BJ (cell line): ENCODE measurements at regions not wholly inside any gene's neighbourhood (a gene's known extent, or its start where the extent isn't known, plus 50 kb on each side); places are given as distances from the start of the nearest gene placed in this dataset.

Experiments
- CTCF ChIA-PET: fragments of 350-600 bp; formaldehyde crosslinking; extraction: SDS; loops from one replicate; lab custom pipeline; 2021; ENCODE audit warnings: antibody characterized with exemption, inconsistent platforms; lab: Yijun Ruan, JAX
- POLR2A ChIA-PET: fragments of 300-600 bp; sonication (Branson Sonifier 250); formaldehyde crosslinking; extraction: SDS; loops from one replicate; lab custom pipeline; 2021; ENCODE audit warnings: antibody characterized with exemption; lab: Charles Lee
- DNase-seq: peaks from one replicate; pipeline ENCODE4 v3.0.0-alpha.2; 2011; ENCODE audit warnings: low read depth
- H3K27me3 ChIP-seq: 2 replicates; pipeline ENCODE4 v1.6.0; 2011; ENCODE audit warnings: low read length; ENCODE audit not compliant: control insufficient read depth, insufficient read depth
- H3K36me3 ChIP-seq: 2 replicates; pipeline ENCODE4 v1.5.1; 2011; ENCODE audit warnings: low read length; ENCODE audit not compliant: control insufficient read depth, insufficient read depth
- H3K4me3 ChIP-seq: 2 replicates; pipeline ENCODE4 v1.5.1; 2011; ENCODE audit warnings: low read depth, mild to moderate bottlenecking, control low read depth, low read length
- TF ChIP-seq, protein P1 (sequence below): IDR thresholded peaks from 2 replicates; pipeline ENCODE4 v1.5.1; 2011; ENCODE audit warnings: low read depth, mild to moderate bottlenecking, control low read depth, inconsistent platforms, low read length, moderate library complexity; ENCODE audit not compliant: insufficient read depth

DNA sequence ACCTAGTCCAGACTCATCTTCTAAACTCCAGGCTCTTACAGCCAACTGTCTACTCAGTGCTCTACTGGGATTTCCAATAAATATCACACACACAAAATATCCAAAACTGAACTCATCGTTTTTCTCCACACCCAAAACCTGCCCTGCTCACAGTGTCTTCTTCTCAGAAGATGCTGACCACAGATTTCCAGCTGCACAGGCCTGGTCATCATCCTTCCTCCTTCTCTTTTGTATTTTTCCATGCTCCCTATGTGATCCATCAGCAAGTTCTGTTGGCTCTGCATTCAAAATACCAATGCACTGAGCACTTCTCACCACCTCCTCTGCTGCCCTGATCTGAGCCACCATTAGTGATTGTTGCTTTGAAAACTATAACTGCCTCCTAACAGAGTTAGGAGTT is 159.5 kb upstream of the KAZN start:
- TF ChIP-seq, protein P1, sequence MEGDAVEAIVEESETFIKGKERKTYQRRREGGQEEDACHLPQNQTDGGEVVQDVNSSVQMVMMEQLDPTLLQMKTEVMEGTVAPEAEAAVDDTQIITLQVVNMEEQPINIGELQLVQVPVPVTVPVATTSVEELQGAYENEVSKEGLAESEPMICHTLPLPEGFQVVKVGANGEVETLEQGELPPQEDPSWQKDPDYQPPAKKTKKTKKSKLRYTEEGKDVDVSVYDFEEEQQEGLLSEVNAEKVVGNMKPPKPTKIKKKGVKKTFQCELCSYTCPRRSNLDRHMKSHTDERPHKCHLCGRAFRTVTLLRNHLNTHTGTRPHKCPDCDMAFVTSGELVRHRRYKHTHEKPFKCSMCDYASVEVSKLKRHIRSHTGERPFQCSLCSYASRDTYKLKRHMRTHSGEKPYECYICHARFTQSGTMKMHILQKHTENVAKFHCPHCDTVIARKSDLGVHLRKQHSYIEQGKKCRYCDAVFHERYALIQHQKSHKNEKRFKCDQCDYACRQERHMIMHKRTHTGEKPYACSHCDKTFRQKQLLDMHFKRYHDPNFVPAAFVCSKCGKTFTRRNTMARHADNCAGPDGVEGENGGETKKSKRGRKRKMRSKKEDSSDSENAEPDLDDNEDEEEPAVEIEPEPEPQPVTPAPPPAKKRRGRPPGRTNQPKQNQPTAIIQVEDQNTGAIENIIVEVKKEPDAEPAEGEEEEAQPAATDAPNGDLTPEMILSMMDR: no peak
- no peak overlapping the region for H3K4me3 ChIP-seq
- no peaks in the 10 kb centered on the region for H3K27me3 ChIP-seq
- ChIA-PET CTCF (no interaction called here), POLR2A (no interaction called here)
- H3K36me3 ChIP-seq: no peaks in the 10 kb centered on the region
- no peak for DNase-seq

DNA sequence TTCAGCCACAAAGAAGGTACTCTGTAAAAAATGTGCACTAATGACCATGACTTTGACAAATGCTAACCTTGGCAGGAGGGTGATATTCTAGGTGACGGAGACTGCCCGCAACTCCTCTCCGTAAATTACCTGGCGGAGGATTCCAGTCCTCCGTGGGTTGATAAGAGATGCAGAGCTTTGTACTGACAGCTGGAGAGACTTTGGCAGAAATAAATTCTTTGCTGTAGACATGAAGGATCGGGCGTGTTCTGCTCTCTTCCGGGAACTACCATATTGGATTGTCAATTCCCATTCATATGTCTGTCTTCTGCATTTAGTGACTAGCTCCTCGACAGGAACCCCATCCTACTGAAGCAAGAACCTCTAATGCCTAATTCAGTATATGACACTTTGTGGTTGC is 158.3 kb upstream of the KAZN start:
- ChIA-PET CTCF (no interaction called here), POLR2A (no interaction called here)
- H3K27me3 ChIP-seq: no peaks in the 10 kb centered on the region
- no peak overlapping the region for H3K4me3 ChIP-seq
- DNase-seq: no peak
- TF ChIP-seq, protein P1: no peak
- no peaks in the 10 kb centered on the region for H3K36me3 ChIP-seq

DNA sequence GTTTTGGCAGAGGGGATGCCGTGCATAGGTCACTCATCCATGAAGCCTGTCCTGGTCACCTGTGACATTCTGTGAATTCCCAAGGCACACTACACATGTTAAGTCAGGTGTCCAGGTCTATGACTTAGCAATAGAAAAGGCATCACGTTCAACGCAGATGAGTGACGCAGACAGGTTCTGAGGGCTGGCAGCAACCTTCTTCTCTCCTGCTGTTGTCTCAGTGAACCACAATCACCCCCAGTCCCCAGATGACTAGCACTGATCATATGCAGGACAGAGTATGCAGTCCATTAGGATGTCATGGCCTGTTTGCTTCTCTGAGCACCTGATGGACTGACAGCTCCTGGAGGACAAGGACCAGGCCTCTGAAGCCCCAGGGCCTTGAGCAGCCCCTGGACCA is 157.8 kb upstream of the KAZN start:
- Histone ChIP-seq H3K27me3 (no peaks in the 10 kb centered on the region), H3K4me3 (no peak overlapping the region), H3K36me3 (no peaks in the 10 kb centered on the region)
- DNase-seq: no peak
- ChIA-PET CTCF (no interaction called here), POLR2A (no interaction called here)
- TF ChIP-seq, protein P1: no peak

DNA sequence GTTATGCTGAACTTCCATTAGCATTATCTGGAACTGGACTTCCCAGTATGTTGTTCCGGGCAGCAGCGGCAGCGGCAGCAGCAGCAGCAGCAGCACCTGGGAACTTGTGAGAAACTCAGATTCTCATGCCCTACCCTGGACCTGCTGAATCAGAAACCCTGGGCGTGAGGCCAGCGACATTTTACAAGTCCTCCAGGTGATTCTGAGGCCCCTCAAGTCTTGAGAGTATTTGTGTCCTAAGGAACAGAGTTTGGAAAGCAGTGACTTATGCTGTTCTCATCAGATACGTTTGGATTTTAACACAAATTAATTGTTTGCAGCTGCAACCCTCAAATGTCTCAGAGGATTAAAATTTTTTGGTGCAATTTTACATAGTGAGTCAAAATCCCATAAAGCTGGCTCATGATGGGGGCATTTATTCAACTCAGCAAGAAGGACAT is 157.2 kb upstream of the KAZN start:
- ChIA-PET POLR2A (no interaction called here), CTCF (interaction anchor here (1.1 to 1.7 kb wide), 2 partner anchors 40 to 601 kb away, joined by 3 read pairs; no protein-coding TSS in a partner anchor)
- Histone ChIP-seq H3K36me3 (no peaks in the 10 kb centered on the region), H3K4me3 (no peak overlapping the region), H3K27me3 (no peaks in the 10 kb centered on the region)
- DNase-seq: peak; percentile 82
- TF ChIP-seq, protein P1: no peak

DNA sequence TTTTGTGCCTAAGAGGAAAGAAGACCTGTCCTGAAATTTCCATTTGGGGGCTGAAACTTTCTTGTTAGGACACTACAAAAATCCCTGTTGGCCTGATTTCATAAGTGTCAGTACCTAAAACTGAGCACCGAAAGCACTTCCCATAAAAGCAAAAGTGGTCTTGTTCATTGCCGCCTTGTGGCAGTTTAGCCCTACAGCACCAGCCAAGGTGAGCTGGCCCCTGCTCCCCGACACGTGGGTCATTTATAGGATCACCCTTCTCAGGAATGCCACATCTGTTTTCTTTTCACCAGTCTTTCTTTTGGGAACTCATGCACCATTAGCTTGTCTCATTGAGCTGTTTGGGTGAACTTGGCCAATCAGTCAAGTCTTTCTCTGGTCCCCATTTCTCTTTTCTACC is 155.8 kb upstream of the KAZN start:
- H3K36me3 ChIP-seq: no peaks in the 10 kb centered on the region
- no peak overlapping the region for H3K4me3 ChIP-seq
- ChIA-PET POLR2A (no interaction called here), CTCF (interaction anchor here (1.1 to 1.7 kb wide), 2 partner anchors 33 to 600 kb away, joined by 3 read pairs; no protein-coding TSS in a partner anchor)
- DNase-seq: no peak
- 0 out of 2 replicates have a peak, but pooled peaks cover 1% of the 10 kb centered on the region for H3K27me3 ChIP-seq
- TF ChIP-seq, protein P1: no peak
